ENCODE measurements at regions not wholly inside any gene's neighbourhood (a gene's known extent, or its start where the extent isn't known, plus 50 kb on each side); places are given as distances from the start of the nearest gene placed in this dataset.

- TF ChIP-seq CTCF (conservative IDR thresholded peaks at IDR 0.05; ENCODE audit: low read length) (no peak), EZH2phosphoT487 (IDR thresholded peaks at IDR 0.05; ENCODE audit: borderline replicate concordance, low read depth, low read length) (no peak)
Observed at GRCh38 chr5:133718457-133718856, 106.1 kb upstream of the FSTL4 start.

Data from OCI-LY7 (cell line).